ENCODE measurements at regions not wholly inside any gene's neighbourhood (a gene's known extent, or its start where the extent isn't known, plus 50 kb on each side); places are given as distances from the start of the nearest gene placed in this dataset.
"Not testable (repeated sequence)": the region's sequence is repeated elsewhere in the genome, so short reads cannot be mapped to it uniquely, and the experiment has no call there.

- DNase-seq (ENCODE audit: low read depth in 4 of 4, low spot score in 3 of 4), result no peak
Observed at GRCh38 chr3:140752499-140752898, 74.6 kb downstream of the TRIM42 start.

- no peak for DNase-seq (ENCODE audit: low read depth in 4 of 4, low spot score in 3 of 4)
Observed at GRCh38 chr3:140753865-140754754, 76.2 kb downstream of the TRIM42 start.

- no peak for DNase-seq (ENCODE audit: low read depth in 4 of 4, low spot score in 3 of 4)
Observed at GRCh38 chr3:140754936-140755335, 77.1 kb downstream of the TRIM42 start.

GRCh38 chr3:140756240-140757016, 78.6 kb downstream of the TRIM42 start:
- no peak for DNase-seq (ENCODE audit: low read depth in 4 of 4, low spot score in 3 of 4)

- no peak for DNase-seq (ENCODE audit: low read depth in 4 of 4, low spot score in 3 of 4)
Observed at GRCh38 chr3:140758791-140759444, 81.1 kb downstream of the TRIM42 start.

- no peak for DNase-seq (ENCODE audit: low read depth in 4 of 4, low spot score in 3 of 4)
Observed at GRCh38 chr3:140760324-140761075, 82.6 kb downstream of the TRIM42 start.

GRCh38 chr3:140761076-140761639, 83.3 kb downstream of the TRIM42 start:
- DNase-seq (ENCODE audit: low read depth in 4 of 4, low spot score in 3 of 4), result no peak

DNA sequence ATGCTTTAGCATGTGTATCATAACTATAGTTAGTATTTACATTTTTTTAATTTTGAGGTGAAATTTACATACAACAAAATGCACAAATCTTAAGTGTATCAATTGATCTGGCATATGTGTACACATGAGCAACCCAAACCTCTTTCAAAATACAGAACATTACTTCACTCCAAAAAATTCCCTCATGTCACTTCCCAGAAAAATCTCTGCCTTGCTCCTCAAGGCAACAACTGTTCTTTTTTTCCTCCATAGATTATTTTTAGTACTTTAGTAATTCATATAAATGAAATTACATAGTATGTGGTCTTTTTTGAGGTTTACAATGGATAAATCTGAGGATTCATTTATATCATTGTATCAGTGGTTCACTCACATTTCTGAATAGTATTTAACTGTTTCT, 84.9 kb downstream of the TRIM42 start:
- no peak for DNase-seq (ENCODE audit: low read depth in 4 of 4, low spot score in 3 of 4)

DNA sequence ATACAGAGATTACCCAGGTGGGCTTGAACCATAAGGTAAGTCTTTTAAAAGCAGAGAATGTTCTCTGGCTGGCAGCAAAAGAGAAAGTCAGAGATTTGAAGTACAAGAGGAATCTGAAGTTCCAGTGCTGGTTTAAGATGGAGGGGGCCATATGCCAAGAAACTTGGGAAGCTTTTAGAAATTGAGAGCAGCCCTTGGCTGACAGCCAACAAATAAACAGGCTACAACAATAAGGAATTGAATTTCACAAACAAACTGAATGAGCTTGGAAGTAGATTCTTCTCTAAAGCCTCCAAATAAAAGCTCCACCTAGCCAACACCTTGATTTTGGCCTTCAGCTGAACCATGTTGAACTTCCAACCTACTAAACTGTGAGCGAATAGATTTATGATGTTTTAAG, 85.7 kb downstream of the TRIM42 start:
- DNase-seq (ENCODE audit: low read depth in 4 of 4, low spot score in 3 of 4), result no peak

DNA sequence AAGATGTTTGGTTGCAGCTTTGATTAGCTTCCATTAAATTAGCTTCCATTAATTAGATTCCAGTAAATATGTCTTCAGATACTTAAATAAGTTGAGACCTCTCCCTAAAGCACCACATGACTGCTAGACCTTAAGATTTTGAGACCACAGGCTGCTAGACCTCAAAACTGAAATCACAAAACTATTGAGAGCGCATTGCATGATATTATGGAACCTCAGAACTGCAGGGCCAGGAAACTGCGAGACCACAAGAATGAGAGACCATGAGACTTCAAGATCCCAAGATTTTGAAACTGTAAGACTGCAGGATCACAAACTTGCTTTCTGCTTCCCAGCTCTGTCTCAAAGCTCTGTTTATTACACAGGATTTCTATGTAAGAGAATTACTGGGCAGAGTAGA, 87.4 kb downstream of the TRIM42 start:
- no peak for DNase-seq (ENCODE audit: low read depth in 4 of 4, low spot score in 3 of 4)

DNA sequence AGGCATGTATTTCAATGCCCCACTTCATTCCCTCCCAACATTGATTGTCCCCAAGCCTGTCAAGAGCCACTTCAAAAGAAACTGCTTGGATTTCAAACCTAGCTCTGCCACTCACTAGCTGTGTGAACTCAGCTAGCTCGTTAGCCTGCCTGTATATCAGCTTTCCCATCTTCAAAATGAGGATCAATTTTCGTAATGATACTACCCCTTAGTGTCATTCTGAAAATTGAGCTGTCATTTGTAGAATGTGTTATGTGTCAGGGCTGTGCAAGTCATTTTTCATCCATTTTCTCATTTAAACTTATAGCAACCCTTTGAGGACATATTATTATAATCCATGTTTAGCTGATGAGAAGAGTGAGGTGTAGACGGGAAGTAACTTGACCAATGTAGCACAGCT, 88.6 kb downstream of the TRIM42 start:
- no peak for DNase-seq (ENCODE audit: low read depth in 4 of 4, low spot score in 3 of 4)

- no peak for DNase-seq (ENCODE audit: low read depth in 4 of 4, low spot score in 3 of 4)
Observed at GRCh38 chr3:140767566-140767965, 89.7 kb downstream of the TRIM42 start.

- DNase-seq (ENCODE audit: low read depth in 4 of 4, low spot score in 3 of 4), result no peak
Observed at GRCh38 chr3:140768941-140769340, 91.1 kb downstream of the TRIM42 start.

DNA sequence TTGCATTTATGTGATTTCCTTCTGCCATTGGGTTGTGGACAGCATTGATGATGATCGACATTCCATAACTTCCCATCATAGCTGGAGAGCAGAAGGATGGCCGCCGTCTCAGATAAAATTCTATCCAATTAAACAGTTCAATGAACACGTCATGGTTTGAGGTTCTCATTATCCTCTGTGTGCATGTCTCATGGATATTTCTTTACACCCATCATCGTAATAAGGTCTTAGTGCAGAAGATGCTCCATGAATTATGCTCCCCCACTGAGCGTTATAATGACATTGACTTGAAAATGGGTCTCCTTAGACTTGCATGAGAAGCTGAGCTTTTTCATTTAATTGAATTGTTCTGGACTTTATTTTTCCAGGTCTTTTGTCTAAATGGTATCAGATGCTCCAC, 92.1 kb downstream of the TRIM42 start:
- no peak for DNase-seq (ENCODE audit: low read depth in 4 of 4, low spot score in 3 of 4)

DNA sequence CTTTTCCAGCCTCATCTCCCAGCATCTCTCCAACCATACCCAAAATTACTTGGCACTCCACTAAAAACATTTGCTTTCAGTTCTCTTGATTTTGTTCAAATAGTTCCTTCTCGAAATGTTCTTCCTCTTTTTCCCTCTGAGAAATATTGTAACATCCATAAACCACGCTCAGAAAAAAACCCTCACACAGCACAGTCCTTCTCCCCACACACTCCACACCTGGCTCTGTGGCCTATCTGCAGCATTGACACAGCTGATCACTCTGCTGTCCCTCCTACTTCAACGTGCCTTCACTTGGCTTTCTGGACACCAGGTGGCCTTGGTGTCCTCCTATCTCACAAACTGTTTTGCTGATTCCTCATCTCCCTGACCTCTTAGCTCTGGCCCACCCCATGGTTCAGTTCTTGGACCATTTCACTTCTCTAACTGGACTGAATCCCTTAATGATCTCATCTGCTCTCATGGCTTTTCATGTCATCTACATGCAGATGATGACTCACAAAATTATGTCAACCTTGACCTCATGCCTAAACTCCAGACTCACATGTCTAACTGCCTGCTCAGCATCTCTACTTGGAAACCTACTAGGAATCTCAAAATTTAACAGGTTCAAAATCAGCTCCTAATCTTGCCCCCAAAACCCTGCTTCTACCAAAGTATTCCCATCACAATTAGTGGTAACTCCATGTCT, 93.3 kb downstream of the TRIM42 start:
- no peak for DNase-seq (ENCODE audit: low read depth in 4 of 4, low spot score in 3 of 4)

DNA sequence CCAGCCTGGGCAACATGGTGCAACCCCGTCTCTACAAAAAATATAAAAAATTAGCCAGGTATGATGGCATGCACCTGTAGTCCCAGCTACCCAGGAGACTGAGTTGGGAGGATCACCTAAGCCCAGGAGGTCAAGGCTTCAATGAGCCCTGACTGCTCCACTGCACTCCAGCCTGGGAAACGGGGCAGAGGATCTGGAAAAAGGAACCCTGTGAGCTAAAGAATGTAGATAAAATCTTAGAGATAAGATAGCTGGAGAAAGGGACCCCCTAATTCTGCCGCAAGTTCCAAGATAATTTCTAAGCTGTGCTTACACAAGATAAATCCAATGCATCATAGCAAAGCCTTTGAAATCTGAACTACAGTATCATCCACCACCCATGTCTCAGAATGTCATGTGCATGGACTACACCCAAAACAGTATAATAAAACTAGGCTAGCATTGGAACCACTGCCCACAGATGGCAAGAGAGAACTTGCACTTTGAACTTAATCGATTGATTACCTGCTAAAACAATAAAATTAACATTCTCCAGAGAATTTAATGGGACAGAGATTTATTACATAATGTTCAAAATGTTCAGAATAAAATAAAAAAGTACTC, 99.9 kb downstream of the TRIM42 start:
- no peak for DNase-seq (ENCODE audit: low read depth in 4 of 4, low spot score in 3 of 4)

- no peak for DNase-seq (ENCODE audit: low read depth in 4 of 4, low spot score in 3 of 4)
Observed at GRCh38 chr3:140791368-140791767, 113.5 kb downstream of the TRIM42 start.

- DNase-seq (ENCODE audit: low read depth in 4 of 4, low spot score in 3 of 4), result no peak
Observed at GRCh38 chr3:140794507-140794906, 116.6 kb downstream of the TRIM42 start.

GRCh38 chr3:140802898-140803297, 125.0 kb downstream of the TRIM42 start:
- DNase-seq (ENCODE audit: low read depth in 4 of 4, low spot score in 3 of 4), result not testable (repeated sequence)
